ENCODE measurements at regions not wholly inside any gene's neighbourhood (a gene's known extent, or its start where the extent isn't known, plus 50 kb on each side); places are given as distances from the start of the nearest gene placed in this dataset.

DNA sequence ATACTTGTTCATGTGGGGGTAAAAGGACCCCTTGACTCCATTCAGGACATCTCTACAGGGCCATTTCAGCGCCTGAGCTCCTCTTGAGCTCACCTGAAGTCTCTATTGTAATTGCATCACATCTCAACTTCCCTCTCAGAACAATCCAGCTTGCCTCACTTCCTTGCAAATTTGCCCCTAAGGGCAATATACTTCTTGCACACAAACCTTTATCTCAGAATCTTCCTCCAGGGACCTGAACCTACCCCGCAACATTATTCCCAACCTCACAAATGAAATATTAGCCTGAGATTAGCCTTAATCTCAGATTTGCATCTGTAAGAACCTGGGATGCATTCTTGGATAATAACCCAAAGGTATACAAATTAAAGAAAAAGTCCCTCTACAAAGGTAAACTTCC lies 159.2 kb downstream of the DRD1 start:
- DNase-seq, result no peak

DNA sequence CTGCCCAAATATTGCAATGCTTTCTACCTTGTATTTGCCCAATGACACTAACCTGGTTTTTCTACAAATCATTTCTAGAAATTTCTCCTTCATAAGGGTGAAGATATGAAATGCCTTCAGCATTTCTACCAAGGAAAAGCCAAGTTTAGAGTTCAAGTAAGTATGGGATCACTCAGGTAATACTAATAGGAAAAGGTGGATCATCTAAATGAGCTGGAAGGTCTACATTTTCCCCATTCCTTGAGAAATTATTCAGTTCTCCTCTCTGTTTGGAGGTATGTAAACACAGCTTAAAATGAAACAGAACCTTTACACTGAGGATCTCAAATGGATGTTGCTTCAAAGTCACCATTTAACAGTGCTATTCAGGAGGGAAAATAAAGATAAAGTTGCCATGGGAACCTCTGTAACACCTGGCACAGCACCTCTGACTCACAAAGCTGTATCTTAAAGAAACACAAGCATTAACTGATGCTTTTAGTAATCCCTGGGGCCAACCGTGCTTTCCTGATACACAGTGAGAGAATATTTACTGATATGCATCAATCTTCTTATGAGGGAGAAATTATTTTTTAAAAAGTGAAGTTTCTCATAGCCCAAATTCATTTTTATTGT lies 161.3 kb downstream of the DRD1 start:
- DNase-seq, result no peak

DNA sequence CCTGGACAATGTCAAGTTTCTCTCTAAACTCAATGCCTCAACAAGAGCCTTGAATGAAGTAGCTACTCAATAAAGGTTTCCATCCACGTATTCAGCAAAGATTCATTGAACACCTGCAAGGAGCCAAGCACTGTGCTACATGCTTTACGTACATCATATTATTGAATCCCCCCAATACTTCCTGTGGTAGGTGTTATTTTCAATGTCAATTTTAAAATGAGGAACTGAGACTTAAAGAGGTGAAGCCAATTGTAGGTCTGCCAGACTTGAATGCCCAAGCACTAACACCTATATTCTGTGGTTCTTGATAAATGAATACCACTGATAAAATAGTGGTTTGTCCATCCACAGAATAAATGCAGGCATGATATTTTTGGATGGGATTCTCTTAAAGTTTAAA lies 162.3 kb downstream of the DRD1 start:
- DNase-seq, result no peak

DNA sequence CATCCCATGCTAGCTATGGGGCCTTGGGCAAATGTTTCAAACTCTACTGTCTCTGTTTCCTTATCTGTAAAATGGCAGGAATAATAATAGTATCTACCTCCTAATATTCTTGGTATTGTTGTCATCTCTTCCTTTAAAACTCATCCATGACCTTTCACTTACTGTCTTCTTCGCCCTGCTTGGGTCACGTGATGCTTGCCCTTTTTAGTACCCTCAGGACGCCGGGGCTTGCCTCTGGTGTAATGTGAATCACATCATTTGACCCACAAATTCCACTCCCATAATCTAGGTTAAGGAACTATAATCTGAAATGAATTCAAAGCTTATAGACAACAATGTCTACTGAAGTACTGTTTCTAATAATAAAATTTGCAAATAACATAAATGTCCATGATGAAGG lies 162.7 kb downstream of the DRD1 start:
- DNase-seq, result no peak

DNA sequence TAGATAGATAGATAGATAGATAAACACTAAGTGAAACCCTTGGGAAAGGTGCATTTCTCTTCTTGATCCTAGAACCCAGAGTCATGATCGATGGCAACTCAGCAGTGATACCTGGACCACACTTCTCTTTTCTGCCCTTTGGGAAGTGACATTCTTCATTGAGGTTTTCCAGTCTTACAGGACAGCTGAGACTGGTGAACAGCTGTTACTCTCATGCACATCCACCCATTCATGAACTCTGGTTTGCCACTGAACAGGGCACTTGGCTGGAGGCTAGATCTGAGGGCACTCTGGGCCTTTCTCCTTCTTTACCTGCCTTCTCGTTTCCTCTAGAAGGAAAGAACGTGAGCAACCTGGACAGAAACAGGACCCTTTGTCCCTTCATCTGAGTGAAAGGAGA lies 164.5 kb downstream of the DRD1 start:
- no peak for DNase-seq

DNA sequence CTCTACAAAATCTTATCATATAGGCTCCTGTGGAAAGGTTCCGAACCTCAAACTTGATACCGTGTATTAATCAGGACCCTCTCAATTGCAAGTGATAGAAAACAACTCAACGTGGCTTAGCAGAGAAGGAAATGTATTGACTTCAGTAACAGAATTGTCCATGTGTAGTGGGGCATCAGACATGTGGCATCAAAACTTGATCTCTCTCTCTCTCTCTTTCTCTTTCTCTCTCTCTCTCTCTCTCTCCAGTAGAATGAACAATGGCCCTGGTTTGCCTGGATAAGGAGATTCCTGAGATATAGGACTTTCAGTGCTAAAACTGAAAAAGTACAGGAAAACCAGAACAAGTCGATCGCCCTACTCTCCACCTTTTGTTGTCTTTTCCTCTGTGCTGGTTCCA lies 168.2 kb downstream of the DRD1 start:
- no peak for DNase-seq

DNA sequence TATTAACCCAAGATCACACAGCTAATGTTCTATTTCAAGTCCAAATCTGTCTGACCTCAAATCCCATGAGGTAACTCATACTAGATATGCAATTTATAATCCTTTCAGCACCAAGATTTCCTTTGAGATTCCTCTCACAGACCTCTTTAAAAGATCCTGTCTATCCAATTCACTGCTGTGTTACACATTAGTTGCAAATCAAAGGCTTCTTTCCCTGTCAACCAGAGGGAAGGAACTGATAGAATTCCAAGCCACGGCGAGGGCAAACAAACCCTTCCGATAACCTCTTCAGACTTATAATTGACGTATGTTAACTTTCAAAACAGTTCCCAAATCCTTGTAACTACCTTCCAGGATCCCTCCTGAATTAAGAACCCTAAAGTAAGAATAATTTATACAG lies 168.9 kb downstream of the DRD1 start:
- no peak for DNase-seq

DNA sequence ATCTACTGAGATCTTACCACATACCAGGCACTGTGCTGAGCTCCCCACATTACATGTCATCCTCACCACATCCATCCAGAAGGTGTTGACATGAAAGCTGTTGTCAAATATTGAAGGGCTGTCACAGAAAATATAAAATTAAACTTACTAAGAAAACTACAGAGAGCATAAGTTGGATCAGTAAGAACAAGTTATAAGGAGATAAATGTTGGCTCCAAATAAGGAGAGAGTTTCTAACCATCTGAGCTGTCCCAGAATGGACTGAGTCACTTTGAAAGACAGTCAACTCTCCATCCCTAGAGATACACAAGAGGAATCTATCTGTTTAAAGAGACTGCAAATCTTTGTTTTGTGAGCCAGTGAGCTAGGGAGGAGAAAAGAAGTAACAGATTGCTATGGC lies 169.8 kb downstream of the DRD1 start:
- DNase-seq, result no peak

DNA sequence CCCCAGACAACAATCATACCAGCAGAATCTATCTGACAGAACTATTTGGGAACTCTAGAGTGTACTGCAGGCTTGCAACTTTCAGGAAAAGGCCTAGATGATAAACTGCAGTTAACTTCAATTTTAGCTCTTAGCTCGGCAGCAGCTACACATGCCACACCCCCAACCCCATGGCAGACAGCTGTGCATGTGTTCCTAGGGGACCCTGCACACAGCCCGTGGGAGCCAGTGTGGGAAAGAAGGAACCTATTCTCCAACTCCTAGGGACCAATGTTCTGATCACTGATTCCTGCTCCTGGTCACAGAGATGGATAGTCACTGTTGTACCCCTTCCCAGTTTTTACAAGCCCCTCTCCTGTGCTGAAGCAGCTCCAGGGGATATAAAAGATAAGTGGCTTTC lies 179.6 kb downstream of the DRD1 start:
- DNase-seq, result no peak

DNA sequence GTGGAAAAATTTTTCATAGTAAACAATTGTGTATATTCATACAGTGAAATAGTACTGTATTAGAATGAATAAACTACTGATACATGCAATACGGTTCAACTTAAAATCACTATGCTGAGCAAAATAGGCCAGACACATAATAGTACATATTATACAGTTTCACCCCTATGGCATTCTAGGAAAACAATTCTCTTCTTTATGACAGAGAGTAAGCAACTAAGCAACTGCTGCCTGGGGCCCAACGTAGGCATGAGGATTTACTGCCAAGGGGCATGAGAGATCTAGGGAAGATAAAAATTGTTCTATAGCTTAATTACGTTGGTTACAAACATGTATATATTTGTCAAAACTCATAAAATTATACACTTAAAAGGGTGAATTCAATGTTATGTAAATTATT lies 180.2 kb downstream of the DRD1 start:
- DNase-seq, result no peak

DNA sequence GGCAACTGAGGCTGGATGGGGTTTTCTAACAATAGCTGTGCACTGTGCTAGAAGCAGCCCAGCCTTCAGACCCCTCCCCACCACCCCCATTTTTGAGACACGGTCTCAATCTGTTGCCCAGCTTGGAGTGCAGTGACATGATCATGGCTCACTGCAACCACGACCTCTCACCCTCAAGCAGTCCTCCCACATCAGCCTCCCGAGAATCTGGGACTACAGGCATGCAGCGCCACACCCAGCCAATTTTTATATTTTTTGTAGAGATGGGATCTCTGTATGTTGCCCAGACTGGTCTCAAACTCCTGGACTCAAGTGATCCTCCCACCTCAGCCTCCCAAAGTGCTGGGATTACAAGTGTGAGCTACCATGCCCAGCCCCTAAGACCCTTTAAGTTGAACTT lies 182.5 kb downstream of the DRD1 start:
- no peak for DNase-seq

DNA sequence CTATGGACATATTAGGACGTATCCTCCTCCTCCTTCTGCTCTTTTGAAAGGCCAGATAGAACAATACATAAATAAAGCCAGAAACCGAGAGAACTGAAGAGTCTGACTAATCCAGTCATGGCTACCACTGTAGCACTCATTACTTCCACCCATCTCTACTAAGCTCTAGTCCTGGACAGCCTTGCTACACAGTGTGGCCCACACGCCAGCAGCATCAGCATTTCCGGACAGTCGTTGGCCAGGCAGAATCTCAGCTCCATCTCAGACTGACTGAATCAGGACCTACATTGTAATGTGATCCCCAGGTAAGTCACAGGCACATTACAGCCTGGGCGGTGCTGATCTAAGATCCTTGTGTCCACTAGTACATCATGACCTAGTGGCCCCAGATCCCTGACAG lies 182.9 kb downstream of the DRD1 start:
- DNase-seq, result no peak

DNA sequence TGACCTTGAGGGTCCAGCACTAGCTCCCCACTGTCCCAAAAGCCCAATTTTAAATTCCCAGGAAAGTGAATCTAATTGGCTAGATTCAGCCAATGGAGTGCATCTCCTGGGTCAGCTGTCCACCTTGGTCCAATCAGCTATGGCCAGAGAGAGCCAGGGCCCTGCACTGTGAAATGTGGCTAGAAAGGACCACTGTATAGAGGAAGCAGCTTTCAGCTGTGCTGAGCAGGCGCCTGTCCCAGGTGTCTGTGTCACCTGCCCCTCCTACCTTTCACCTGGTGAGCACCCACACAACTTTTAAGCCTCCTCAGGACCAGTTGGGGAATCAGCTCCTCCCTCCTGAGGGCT lies 186.2 kb downstream of the DRD1 start:
- no peak for DNase-seq

DNA sequence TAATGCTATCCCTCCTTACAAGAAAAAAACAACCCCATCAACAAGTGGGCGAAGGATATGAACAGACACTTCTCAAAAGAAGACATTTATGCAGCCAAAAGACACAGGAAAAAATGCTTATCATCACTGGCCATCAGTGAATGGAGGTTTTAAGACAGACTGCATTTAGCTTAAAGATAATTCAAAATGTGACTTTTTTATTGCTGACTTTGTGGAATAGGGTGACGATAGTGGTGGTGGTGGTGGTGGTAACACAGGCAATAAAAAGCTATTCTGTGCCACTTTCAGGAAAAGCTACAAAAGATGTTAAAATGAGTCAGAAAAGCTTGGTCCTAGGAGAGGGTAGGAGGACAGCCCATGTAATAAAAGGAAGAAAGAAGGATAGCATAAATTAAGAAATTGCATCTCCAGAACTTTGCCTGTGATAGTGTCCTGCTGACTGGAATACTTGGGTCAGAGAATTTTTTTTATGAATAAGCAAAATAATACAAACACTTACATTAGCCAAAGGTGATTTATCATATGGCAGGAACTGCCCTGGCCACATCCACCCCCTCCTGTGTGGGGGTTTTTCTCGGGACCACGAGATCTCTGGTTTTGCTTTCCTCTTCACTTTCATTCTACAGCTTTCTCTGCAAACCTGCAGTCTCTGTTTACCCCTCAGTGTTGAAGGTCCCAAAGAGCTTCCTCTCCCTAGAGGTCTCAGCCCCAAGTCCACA lies 186.7 kb downstream of the DRD1 start:
- DNase-seq, result no peak

DNA sequence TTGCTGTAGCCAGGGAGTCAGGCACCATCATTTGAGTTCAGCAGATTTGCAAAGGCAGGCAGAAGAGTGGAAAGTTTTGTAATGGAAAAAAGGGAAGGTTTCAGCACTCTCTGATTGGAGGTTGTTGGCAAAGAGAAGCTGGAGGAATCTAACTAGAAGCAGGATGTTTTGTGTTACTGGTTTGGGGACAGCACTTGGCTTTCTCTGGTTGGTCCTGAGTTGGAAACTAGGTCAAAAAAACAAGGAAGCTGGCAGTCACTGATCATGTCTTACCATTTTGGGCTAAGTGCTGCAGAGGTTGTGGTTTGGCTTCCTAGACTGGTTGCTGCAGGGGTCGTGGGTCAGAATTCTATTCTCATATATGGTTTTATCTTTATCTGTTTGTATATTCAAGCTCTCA lies 189.8 kb downstream of the DRD1 start:
- DNase-seq, result no peak

DNA sequence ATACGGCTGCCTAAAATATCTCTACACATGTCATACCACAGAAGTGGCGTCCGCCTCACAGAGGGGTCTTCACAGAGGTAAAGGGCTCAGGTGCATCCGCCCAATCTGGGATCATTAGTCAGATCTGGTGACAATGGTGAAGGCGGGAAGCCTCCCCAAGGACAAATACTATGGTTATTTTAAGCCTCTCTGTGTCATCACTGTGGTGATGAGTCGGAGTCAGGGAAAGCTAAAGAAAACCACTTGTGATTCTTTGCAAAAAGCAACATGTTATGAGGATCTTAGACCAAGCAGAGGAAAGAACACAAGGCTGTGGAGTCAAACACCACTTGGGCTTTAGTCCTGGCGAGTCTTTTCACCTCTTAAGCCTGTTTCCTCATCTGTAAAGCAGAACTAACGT lies 190.4 kb downstream of the DRD1 start:
- no peak for DNase-seq

DNA sequence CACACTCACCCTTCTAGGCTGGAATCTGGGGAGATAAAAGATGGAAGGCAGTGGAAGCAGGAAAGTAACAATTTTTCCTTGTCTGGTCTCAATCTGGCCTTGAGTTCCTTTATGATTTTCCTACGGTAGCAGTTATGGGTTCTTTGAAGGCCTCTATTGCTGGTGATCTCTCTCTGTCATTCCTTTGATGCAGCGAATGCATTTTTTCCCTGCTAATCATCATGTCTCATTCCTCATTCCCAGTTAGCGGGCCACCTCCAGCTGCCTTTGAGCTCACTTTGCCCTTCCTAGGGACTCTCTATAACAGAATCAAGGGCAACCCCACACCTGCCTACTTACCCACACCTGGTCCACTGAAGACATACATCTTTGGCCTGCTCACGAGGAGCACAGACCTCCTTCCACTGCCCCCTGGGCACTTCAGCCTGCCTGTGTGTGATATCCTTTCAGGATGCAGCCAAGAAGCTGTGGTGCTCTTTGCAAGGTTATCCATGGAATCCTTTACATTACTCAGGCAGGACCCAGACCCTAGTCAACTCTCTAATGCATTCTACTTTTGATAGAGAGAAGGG lies 191.7 kb downstream of the DRD1 start:
- DNase-seq, result no peak

DNA sequence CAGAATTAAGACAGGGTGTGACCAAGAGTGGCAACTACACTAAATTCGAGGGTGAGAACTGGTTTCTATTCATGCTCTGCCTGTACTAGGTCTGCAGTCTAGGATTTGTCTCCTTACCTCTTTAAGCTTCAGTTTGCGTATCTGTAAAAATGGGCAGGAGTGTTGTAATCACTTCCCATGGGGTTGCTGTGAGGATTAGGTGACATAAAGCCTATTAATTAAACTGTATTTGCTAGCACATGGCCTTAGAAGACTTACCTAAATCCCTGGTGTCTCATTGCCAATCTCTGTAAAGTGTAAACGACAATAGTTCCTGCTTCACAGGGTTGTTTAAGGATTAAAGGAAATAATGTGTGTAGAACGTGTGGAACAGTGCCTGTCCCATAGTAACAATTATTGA lies 193.6 kb downstream of the DRD1 start:
- DNase-seq, result no peak

DNA sequence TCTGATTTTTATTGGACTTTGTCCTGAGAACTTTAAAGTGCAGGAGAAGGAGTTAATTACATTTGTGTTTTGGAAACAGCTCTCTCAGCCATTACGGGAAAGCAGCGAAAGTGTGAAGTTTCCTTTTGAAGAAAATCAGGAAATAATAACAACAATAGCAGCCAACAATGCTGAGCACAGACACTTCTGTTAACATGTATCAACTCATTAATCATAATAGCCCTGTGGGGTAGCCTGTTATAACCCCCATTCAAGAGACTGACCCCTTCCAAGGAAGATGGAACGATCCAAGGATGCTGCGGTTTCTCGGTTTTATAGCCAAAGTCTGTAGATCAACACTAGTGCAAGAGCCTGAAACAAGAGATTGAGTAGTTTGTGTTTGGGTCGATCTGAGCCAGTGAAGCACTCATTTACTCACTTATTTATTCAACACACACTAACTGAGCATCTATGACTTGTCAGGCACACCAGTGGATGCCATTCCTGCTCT lies 195.5 kb downstream of the DRD1 start:
- DNase-seq, result no peak

DNA sequence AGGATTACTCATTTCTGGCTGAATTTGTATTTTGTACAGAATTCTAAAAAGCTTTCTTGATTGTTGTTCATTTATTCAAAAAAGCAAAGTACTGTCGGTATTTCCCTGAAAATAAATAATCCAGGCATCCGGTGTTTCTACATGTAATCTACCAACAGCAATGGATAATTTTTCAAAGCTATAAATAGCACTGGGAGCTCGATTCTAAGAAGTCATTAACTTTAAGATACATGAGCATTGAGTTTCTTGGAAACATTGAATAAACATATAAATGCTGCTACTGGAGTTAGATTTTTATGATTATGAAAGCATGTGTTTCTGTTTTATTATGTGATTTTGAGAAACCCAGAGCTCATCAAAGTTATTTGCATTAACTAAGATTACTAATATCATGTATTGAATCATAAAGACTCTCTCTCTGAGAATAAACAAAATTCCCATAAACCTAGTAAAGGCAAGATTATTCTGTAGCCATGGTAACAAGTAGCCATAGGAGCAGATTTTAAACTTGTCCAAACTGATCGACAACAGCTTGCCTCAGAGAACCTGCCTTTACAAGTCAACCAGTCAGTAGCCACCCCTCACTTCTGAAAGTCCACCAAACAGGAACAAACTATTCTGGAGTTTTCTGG lies 197.0 kb downstream of the DRD1 start:
- DNase-seq, result no peak

DNA sequence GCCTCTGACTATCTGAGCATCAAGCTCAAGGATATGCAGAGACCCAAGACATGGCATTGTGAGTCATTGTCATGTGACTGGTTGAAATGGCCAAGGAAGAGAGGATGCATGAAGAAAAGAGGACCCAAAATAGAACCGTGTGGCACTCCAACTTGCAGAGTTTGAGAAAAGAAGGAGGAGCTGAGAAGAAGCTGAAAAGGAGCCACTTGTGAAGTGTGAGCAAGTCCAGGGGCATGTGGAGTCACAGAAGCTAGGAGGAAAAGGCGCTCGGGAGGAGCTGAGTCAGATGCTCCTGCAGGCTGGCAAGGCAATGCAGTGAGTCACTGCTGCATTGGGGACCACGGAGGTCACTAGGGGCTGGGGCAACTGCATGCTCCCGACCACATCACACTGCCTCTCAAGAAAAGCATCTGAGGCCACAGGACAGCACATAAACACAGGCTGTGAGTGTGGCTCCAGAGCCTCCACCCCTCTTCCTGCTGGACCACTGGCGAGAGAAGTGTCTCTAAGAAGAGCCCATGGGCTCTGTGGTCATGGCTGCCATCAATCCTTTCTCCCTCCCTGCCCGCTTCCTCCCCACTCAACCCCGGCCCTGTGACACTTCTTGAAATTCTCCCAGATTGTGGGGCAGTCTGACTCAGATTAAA lies 197.6 kb downstream of the DRD1 start:
- no peak for DNase-seq

DNA sequence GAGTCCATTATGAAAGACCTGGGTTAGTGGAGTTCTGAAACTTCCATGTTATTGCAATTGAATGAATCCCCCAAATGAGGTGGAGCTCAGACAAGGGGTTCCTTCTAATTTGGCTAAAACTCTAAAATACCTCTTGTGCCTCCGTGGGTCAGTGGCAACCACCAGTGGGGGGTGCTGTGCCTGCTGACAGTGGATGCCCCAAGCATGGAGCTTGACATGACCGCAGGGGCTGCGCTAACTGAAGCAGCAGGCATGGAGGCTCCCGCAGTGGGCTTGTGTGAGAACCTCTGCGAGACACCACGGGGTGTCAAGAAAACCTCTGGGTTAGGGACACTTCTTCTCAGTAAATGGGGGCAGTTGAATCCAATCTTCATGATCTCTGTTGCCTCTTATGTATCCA lies 200.5 kb downstream of the DRD1 start:
- no peak for DNase-seq

DNA sequence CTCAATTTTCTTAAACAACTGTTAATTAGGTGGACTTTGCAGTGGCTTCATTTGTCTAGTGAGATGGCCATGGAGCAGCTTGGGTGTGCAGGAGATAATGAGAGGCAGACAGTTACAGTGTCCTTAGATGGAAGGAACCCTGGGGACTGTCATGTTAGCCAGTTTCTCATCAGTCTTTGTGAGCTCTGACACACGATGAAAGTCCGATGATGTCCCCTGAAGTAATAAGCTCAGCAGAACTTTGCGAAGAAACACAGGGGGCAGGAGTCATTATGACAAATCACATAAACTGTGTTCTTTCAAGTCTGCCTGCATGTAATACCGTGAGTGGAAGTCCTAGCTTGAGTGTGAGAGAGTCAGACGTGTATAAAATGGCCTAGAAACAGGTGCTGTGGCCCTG lies 201.8 kb downstream of the DRD1 start:
- no peak for DNase-seq

Data from right kidney (tissue), 1 donor.